ENCODE measurements at regions not wholly inside any gene's neighbourhood (a gene's known extent, or its start where the extent isn't known, plus 50 kb on each side); places are given as distances from the start of the nearest gene placed in this dataset.
"Not testable (repeated sequence)": the region's sequence is repeated elsewhere in the genome, so short reads cannot be mapped to it uniquely, and the experiment has no call there.

DNA sequence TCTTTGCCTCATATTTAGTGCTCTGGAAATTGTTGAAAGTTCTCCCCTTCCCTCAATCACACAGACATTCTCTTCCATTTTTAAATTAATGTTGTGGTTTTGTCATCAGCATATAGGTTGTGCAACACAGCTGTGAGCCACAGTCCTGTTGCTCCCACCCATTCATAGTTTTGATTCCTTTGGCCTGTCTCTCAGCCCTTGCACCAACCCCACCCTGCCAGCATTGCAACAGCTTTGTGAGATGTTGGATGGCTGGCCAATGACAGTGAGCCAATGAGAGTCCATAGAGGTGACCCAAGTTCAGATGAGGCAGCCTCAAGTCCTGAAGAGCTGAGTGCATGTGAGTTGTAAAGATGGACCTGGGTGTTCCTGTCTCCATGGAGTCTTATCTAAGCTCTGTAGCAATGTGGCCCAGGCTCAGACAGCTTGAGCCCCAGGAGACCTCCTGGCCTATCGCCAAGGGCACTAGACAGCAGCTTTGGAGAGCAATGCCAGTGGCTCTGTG lies 775.5 kb downstream of the RNF144A start:
- Histone ChIP-seq H3K36me3 (no peaks in the 10 kb centered on the region), H3K4me3 (no peak overlapping the region), H3K4me2 (no peak overlapping the region), H4K20me1 (ENCODE audit: low read depth) (no peaks in the 10 kb centered on the region), H3F3A (ENCODE audit: low read depth) (no peaks in the 10 kb centered on the region), H3K4me1 (peaks cover 9% of the 10 kb centered on the region), H2AFZ (replicated peaks) (no peak overlapping the region), H3K9ac (no peak overlapping the region), H3K79me2 (ENCODE audit: low read depth) (no peaks in the 10 kb centered on the region), H3K27ac (no peak overlapping the region), H3K9me3 (ENCODE audit: low read depth) (no peaks in the 10 kb centered on the region), H3K27me3 (no peaks in the 10 kb centered on the region)
- Mint-ChIP-seq H3K9me3 (no peaks in the 10 kb centered on the region), H3K4me1 (peaks cover 12% of the 10 kb centered on the region), H3K27me3 (ENCODE audit: insufficient read depth, low read depth) (peaks cover 4% of the 10 kb centered on the region), H3K4me3 (no peak overlapping the region), H3K27ac (no peak overlapping the region), H3K36me3 (no peaks in the 10 kb centered on the region)
- DNase-seq (ENCODE audit: low spot score): no peak
- no peak for TF ChIP-seq EZH2phosphoT487 (IDR thresholded peaks at IDR 0.05)
- TF ChIP-seq, protein P1, sequence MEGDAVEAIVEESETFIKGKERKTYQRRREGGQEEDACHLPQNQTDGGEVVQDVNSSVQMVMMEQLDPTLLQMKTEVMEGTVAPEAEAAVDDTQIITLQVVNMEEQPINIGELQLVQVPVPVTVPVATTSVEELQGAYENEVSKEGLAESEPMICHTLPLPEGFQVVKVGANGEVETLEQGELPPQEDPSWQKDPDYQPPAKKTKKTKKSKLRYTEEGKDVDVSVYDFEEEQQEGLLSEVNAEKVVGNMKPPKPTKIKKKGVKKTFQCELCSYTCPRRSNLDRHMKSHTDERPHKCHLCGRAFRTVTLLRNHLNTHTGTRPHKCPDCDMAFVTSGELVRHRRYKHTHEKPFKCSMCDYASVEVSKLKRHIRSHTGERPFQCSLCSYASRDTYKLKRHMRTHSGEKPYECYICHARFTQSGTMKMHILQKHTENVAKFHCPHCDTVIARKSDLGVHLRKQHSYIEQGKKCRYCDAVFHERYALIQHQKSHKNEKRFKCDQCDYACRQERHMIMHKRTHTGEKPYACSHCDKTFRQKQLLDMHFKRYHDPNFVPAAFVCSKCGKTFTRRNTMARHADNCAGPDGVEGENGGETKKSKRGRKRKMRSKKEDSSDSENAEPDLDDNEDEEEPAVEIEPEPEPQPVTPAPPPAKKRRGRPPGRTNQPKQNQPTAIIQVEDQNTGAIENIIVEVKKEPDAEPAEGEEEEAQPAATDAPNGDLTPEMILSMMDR (IDR thresholded peaks at IDR 0.05): no peak
- no peak for TF ChIP-seq EZH2 (IDR thresholded peaks at IDR 0.05)

DNA sequence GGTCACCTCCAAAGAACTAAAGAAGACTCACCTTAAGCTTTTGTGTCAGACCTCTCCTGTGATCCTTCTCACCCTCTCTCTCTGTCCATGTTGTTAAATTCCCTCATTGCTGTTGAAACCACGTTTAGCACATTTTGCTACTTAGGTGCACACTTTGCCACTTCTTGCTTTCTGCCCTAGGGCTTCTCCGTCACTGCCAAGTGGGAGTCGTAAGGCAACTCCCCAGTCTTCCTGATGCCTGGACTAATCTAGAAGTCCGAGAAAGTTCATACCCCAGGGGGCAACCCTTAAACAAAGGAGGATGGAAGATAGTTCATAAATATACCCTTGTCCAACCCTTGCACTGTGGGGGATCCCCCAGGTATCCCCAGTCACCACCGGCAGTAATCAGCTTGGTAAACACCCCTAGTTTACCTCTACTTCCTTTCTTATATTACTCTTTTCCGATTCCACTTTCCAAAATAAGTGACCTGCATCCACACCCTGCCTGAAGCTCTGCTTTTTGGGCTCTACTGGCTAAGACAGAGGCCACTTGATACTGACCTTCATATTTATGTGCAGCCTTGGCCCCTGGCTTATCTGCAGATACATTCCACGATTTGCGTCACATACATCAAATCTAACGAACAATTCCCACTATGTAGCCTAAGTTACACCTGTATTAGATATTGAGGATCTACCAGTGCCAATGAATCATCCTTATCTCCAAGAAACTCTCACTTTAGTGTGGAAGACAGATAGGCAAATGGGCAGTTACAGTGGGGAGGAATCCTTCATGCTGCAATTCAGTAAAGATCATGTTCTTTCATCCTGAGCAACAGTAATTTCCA lies 776.2 kb downstream of the RNF144A start:
- H3K4me1 ChIP-seq: peaks cover 9% of the 10 kb centered on the region
- no peak overlapping the region for H3K4me3 Mint-ChIP-seq

DNA sequence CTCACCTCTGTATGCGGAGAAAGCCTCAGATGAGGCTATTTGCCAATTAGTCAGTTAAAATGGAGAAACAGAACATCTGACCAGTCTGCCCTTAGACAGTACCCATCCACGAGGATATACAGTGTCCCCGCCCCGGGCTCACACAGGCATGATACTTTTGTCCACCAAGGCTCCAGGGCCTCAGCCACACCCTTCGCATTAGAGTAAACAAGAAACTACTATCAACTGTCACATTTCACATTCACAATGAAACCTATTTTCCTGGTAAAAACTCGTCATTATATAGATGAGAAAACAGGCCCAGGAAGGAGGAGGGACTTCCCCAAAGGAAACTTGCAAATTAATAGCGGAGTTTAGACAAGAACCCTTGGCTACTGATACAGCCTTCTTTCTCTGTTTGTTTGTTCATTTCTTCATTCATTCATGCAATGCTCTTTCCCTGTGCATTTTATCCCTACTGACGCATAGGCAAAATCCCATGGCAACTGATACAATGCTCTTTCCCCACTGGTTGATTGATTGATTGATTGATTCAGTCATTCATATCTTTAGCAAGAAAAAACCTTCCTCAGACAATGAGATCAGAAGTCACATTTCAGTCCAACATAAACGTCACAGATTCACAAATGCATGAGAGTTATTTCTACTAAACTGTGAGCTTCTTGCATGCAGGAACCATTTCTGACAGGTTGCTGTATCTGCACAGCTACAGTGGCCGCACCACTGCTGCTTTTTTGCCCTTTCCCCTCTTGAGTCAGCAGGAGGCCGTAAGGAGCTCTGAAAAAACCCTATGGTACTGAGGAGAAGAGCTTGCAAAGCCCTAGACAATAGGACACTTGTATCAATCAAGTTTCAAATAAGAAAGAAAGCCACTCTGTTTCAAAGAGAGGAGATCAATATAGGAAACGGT lies 777.1 kb downstream of the RNF144A start:
- no peaks in the 10 kb centered on the region for H3K36me3 ChIP-seq
- no peaks in the 10 kb centered on the region for H3K9me3 ChIP-seq (ENCODE audit: low read depth)
- H3K4me1 ChIP-seq: peaks cover 9% of the 10 kb centered on the region
- Mint-ChIP-seq H3K4me1 (peaks cover 12% of the 10 kb centered on the region), H3K9me3 (no peaks in the 10 kb centered on the region), H3K27me3 (ENCODE audit: insufficient read depth, low read depth) (peaks cover 4% of the 10 kb centered on the region), H3K4me3 (no peak overlapping the region), H3K36me3 (no peaks in the 10 kb centered on the region), H3K27ac (no peak overlapping the region)
- H3K4me3 ChIP-seq: no peak overlapping the region
- no peaks in the 10 kb centered on the region for H3K27me3 ChIP-seq
- H3K9ac ChIP-seq: no peak overlapping the region
- no peaks in the 10 kb centered on the region for H3F3A ChIP-seq (ENCODE audit: low read depth)
- DNase-seq (ENCODE audit: low spot score): peak; percentile 40
- no peak overlapping the region for H3K4me2 ChIP-seq
- TF ChIP-seq EZH2phosphoT487 (IDR thresholded peaks at IDR 0.05) (no peak), EZH2 (IDR thresholded peaks at IDR 0.05) (no peak)
- TF ChIP-seq, protein P1 (IDR thresholded peaks at IDR 0.05): no peak
- no peaks in the 10 kb centered on the region for H4K20me1 ChIP-seq (ENCODE audit: low read depth)
- H3K27ac ChIP-seq: no peak overlapping the region
- no peaks in the 10 kb centered on the region for H3K79me2 ChIP-seq (ENCODE audit: low read depth)
- no peak overlapping the region for H2AFZ ChIP-seq (replicated peaks)

More for the DNA sequence above, 776.2 kb downstream of the RNF144A start:
- no peaks in the 10 kb centered on the region for H3K36me3 ChIP-seq
- H3F3A ChIP-seq (ENCODE audit: low read depth): no peaks in the 10 kb centered on the region
- H3K9me3 ChIP-seq (ENCODE audit: low read depth): no peaks in the 10 kb centered on the region
- no peak for DNase-seq (ENCODE audit: low spot score)
- TF ChIP-seq EZH2phosphoT487 (IDR thresholded peaks at IDR 0.05) (no peak), EZH2 (IDR thresholded peaks at IDR 0.05) (no peak)
- TF ChIP-seq, protein P1 (IDR thresholded peaks at IDR 0.05): no peak
- H3K9ac ChIP-seq: no peak overlapping the region
- no peaks in the 10 kb centered on the region for H3K27me3 ChIP-seq
- H3K27ac ChIP-seq: no peak overlapping the region
- no peak overlapping the region for H3K4me3 ChIP-seq
- no peaks in the 10 kb centered on the region for H3K79me2 ChIP-seq (ENCODE audit: low read depth)
- H3K27me3 Mint-ChIP-seq (ENCODE audit: insufficient read depth, low read depth): peaks cover 4% of the 10 kb centered on the region
- no peak overlapping the region for H3K27ac Mint-ChIP-seq
- H3K4me1 Mint-ChIP-seq: peaks cover 12% of the 10 kb centered on the region
- H4K20me1 ChIP-seq (ENCODE audit: low read depth): no peaks in the 10 kb centered on the region
- no peak overlapping the region for H2AFZ ChIP-seq (replicated peaks)
- no peak overlapping the region for H3K4me2 ChIP-seq
- no peaks in the 10 kb centered on the region for H3K9me3 Mint-ChIP-seq
- H3K36me3 Mint-ChIP-seq: no peaks in the 10 kb centered on the region

DNA sequence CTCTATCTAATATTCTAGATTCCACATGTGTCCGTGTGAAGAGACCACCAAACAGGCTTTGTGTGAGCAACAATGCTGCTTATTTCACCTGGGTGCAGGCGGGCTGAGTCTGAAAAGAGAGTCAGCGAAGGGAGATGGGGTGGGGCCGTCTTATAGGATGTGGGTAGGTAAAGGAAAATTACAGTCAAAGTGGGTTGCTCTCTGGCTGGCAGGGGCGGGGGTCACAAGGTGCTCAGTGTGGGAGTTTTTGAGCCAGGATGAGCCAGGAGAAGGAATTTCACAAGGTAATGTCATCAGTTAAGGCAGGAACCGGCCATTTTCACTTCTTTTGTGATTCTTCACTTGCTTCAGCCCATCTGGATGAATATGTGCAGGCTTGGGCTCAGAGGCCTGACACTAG lies 779.3 kb downstream of the RNF144A start:
- not testable (repeated sequence) for H4K20me1 ChIP-seq (ENCODE audit: low read depth); H3F3A ChIP-seq (ENCODE audit: low read depth); H2AFZ ChIP-seq (replicated peaks); DNase-seq (ENCODE audit: low spot score); H3K27ac Mint-ChIP-seq; H3K4me2 ChIP-seq; H3K36me3 ChIP-seq; H3K4me1 ChIP-seq; H3K79me2 ChIP-seq (ENCODE audit: low read depth); H3K9me3 Mint-ChIP-seq; H3K27me3 Mint-ChIP-seq (ENCODE audit: insufficient read depth, low read depth); H3K9me3 ChIP-seq (ENCODE audit: low read depth); H3K36me3 Mint-ChIP-seq; H3K27ac ChIP-seq; H3K4me3 ChIP-seq; H3K4me3 Mint-ChIP-seq; H3K27me3 ChIP-seq; H3K9ac ChIP-seq
- H3K4me1 Mint-ChIP-seq: peaks cover 12% of the 10 kb centered on the region
